Fibroblast of lung (primary cell): ENCODE measurements at regions not wholly inside any gene's neighbourhood (a gene's known extent, or its start where the extent isn't known, plus 50 kb on each side); places are given as distances from the start of the nearest gene placed in this dataset.

Experiments
- DNase-seq, 2 donors: peaks; one replicate each; pipeline versions ENCODE4 v3.0.0 to v3.0.0-alpha.2; 2010; ENCODE audit warnings: low read depth in 2 of 2
- H2AFZ ChIP-seq: 2 replicates; pipeline ENCODE4 v1.5.1; 2012; ENCODE audit warnings: low read length, control low read depth, inconsistent platforms
- H3K27ac ChIP-seq: 2 replicates; pipeline ENCODE4 v1.5.1; 2011; ENCODE audit warnings: low read length, control low read depth; ENCODE audit not compliant: insufficient read depth
- H3K27me3 ChIP-seq: 2 replicates; pipeline ENCODE4 v1.5.1; 2011; ENCODE audit warnings: mild to moderate bottlenecking, low read length; ENCODE audit not compliant: control insufficient read depth, insufficient read depth
- H3K36me3 ChIP-seq: 2 replicates; pipeline ENCODE4 v1.5.1; 2011; ENCODE audit warnings: low read length; ENCODE audit not compliant: control insufficient read depth, insufficient read depth
- H3K4me1 ChIP-seq: 2 replicates; pipeline ENCODE4 v1.5.1; 2011; ENCODE audit warnings: low read length; ENCODE audit not compliant: control insufficient read depth, insufficient read depth; ENCODE audit errors: extremely low read depth
- H3K4me2 ChIP-seq: 2 replicates; pipeline ENCODE4 v1.5.1; 2011; ENCODE audit warnings: low read length, control low read depth; ENCODE audit not compliant: insufficient read depth; ENCODE audit errors: extremely low read depth
- H3K4me3 ChIP-seq, 4 experiments: fragments of 200-600 bp in 1 of 4; sonication (generic) in 1 of 4; replicated peaks in 1 of 4; 2 replicates each; pipeline ENCODE4 v1.5.1; 2011 to 2016; ENCODE audit warnings: low read length in 4 of 4, low read depth in 3 of 4, mild to moderate bottlenecking in 3 of 4, control low read depth in 2 of 4, inconsistent platforms in 1 of 4, mixed read lengths in 1 of 4; ENCODE audit not compliant: insufficient read depth in 1 of 4; ENCODE audit errors: control extremely low read depth in 1 of 4
- H3K79me2 ChIP-seq: 2 replicates; pipeline ENCODE4 v1.5.1; 2012; ENCODE audit warnings: mild to moderate bottlenecking, low read length, inconsistent platforms; ENCODE audit not compliant: control insufficient read depth, insufficient read depth
- H3K9ac ChIP-seq: 2 replicates; pipeline ENCODE4 v1.5.1; 2011; ENCODE audit warnings: mild to moderate bottlenecking, low read length, control low read depth; ENCODE audit not compliant: insufficient read depth
- H3K9me3 ChIP-seq: 2 replicates; pipeline ENCODE4 v1.5.1; 2012; ENCODE audit warnings: low read depth, low read length; ENCODE audit not compliant: control insufficient read depth, insufficient read depth
- H4K20me1 ChIP-seq: 2 replicates; pipeline ENCODE4 v1.5.1; 2011; ENCODE audit warnings: low read length; ENCODE audit not compliant: control insufficient read depth, insufficient read depth; ENCODE audit errors: extremely low read depth
- CTCF ChIP-seq, 2 donors: IDR thresholded peaks in 1 of 2; conservative IDR thresholded peaks in 1 of 2; 1 replicate in 1 of 2; 2 replicates in 1 of 2; pipeline ENCODE4 v1.5.1; 2011 to 2012; ENCODE audit warnings: low read length in 2 of 2, control low read depth in 1 of 2, inconsistent platforms in 1 of 2, low read depth in 1 of 2, mild to moderate bottlenecking in 1 of 2
- EZH2 ChIP-seq: IDR thresholded peaks from 2 replicates; pipeline ENCODE4 v1.5.1; 2012; ENCODE audit warnings: low read length, control low read depth, mild to moderate bottlenecking; ENCODE audit errors: missing control alignments

GRCh38 chr2:11923935-11924334 is 177.5 kb downstream of the LPIN1 start:
- no peak for DNase-seq
- TF ChIP-seq CTCF (conservative IDR thresholded peaks at IDR 0.05 in 1 of 2, IDR thresholded peaks at IDR 0.05 in 1 of 2; ENCODE audit: low read depth in 1 of 2, low read length in 2 of 2) (no peak), EZH2 (no peak)
- Histone ChIP-seq H4K20me1 (no peaks in the 10 kb centered on the region), H3K27me3 (no peaks in the 10 kb centered on the region), H3K27ac (no peak overlapping the region), H3K9me3 (no peaks in the 10 kb centered on the region), H3K4me3 (no peak overlapping the region), H3K4me1 (no peaks in the 10 kb centered on the region), H3K36me3 (no peaks in the 10 kb centered on the region), H3K79me2 (no peaks in the 10 kb centered on the region), H2AFZ (no peak overlapping the region), H3K9ac (no peak overlapping the region), H3K4me2 (no peak overlapping the region)

- H3K4me1 ChIP-seq = no peaks in the 10 kb centered on the region
- no peaks in the 10 kb centered on the region for H3K27me3 ChIP-seq
- H3K27ac ChIP-seq = no peak overlapping the region
- TF ChIP-seq EZH2 (no peak), CTCF (conservative IDR thresholded peaks at IDR 0.05 in 1 of 2, IDR thresholded peaks at IDR 0.05 in 1 of 2; ENCODE audit: low read depth in 1 of 2, low read length in 2 of 2) (no peak)
- H3K9ac ChIP-seq = no peak overlapping the region
- H2AFZ ChIP-seq = no peak overlapping the region
- no peaks in the 10 kb centered on the region for H4K20me1 ChIP-seq
- H3K79me2 ChIP-seq = no peaks in the 10 kb centered on the region
- DNase-seq = no peak
- H3K9me3 ChIP-seq = no peaks in the 10 kb centered on the region
- no peak overlapping the region for H3K4me3 ChIP-seq
- no peaks in the 10 kb centered on the region for H3K36me3 ChIP-seq
- H3K4me2 ChIP-seq = no peak overlapping the region
Measured at GRCh38 chr2:11925295-11926066, 179.0 kb downstream of the LPIN1 start.

- no peaks in the 10 kb centered on the region for H3K79me2 ChIP-seq
- no peak overlapping the region for H3K4me3 ChIP-seq
- no peak overlapping the region for H3K4me2 ChIP-seq
- no peaks in the 10 kb centered on the region for H3K36me3 ChIP-seq
- no peak overlapping the region for H3K9ac ChIP-seq
- H4K20me1 ChIP-seq = no peaks in the 10 kb centered on the region
- H3K4me1 ChIP-seq = no peaks in the 10 kb centered on the region
- H3K27me3 ChIP-seq = no peaks in the 10 kb centered on the region
- DNase-seq = no peak
- H3K9me3 ChIP-seq = no peaks in the 10 kb centered on the region
- H2AFZ ChIP-seq = no peak overlapping the region
- TF ChIP-seq EZH2 (no peak), CTCF (conservative IDR thresholded peaks at IDR 0.05 in 1 of 2, IDR thresholded peaks at IDR 0.05 in 1 of 2; ENCODE audit: low read depth in 1 of 2, low read length in 2 of 2) (no peak)
- H3K27ac ChIP-seq = no peak overlapping the region
Measured at GRCh38 chr2:11930211-11930761, 183.9 kb downstream of the LPIN1 start.
